ENCODE measurements at regions not wholly inside any gene's neighbourhood (a gene's known extent, or its start where the extent isn't known, plus 50 kb on each side); places are given as distances from the start of the nearest gene placed in this dataset.

DNA sequence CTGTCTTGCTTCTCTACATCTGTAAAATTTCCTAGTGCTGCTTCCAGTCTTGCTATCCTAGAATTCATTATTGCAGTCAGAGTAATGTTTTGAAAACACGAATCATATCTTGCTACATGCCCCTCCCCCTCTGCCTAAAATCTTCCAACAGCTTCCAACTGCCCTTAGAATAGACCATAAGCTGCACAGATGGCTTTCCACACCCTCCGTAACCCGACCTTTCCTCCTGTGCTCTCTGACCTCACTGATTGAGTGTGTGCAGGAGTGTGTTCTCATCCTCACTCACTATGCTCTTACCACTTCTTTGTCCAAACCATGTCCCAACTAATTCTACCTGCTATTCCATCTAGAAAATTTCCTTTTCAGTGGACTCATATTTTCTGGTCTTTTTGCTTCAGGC lies 121.2 kb upstream of the ANKRD1 start:
- H3K27ac ChIP-seq (ENCODE audit: low read depth, low read length), result no peak overlapping the region
- Mint-ChIP-seq H3K27ac (no peak overlapping the region), H3K27me3 (peaks cover 0 to 24% of the 10 kb centered on the region in 2 donors), H3K4me3 (no peak overlapping the region), H3K4me1 (no peaks in the 10 kb centered on the region), H3K36me3 (peaks cover 0 to 2% (median 0%) of the 10 kb centered on the region in 3 donors), H3K9me3 (no peaks in the 10 kb centered on the region)
- POLR2A ChIA-PET, result no interaction called here
- no peak for DNase-seq
- CTCF ChIA-PET, result no interaction called here
- no peaks in the 10 kb centered on the region for H3K4me1 ChIP-seq (ENCODE audit: insufficient read depth, low read length)
- H3K36me3 ChIP-seq (ENCODE audit: insufficient read depth, low read length), result no peaks in the 10 kb centered on the region
- no peaks in the 10 kb centered on the region for H3K9me3 ChIP-seq (ENCODE audit: low read length)
- no peaks in the 10 kb centered on the region for H3K27me3 ChIP-seq (ENCODE audit: insufficient read depth, low read length, poor library complexity, severe bottlenecking)
- H3K4me3 ChIP-seq (ENCODE audit: low read length), result no peak overlapping the region

DNA sequence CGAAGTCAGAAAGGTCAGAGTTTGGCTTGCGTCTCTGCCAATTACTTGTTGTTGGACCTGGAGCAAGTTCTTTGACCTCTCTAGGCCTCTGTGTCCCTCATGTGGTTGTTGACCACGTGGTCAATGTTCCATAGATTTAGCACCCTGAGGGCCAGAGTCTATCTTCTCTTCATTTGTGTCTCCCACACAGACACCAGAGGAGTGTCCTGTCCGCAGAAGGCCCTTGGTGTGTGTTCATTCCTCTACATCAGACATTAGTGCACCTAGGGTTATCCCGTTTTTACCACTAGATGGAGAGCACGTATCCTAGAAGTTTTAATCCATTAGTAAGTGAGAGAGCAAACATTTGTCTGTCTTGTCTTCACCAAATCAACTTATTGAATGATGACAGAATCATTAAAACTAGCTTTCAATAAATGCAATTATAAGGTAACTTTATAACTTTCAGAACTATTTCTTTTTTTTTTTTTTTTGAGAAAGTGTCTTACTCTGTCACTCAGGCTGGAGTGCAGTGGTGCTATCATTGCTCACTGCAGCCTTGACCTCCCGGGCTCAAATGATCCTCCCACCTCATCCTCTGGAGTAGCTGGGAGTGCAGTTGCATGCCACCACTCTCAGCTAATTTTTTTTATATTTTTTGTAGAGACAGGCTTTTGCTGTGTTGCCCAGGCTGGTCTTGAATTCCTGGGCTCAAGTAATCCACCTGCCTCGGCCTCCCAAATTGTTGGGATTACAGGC lies 122.5 kb upstream of the ANKRD1 start:
- Mint-ChIP-seq H3K27ac (no peak overlapping the region), H3K36me3 (peaks cover 0 to 2% (median 0%) of the 10 kb centered on the region in 3 donors), H3K4me1 (peaks cover 0 to under 1% (median 0%) of the 10 kb centered on the region in 3 donors), H3K4me3 (no peak overlapping the region), H3K9me3 (no peaks in the 10 kb centered on the region), H3K27me3 (peaks cover 1 to 24% of the 10 kb centered on the region in 2 donors)
- H3K4me1 ChIP-seq (ENCODE audit: insufficient read depth, low read length), result no peaks in the 10 kb centered on the region
- H3K27ac ChIP-seq (ENCODE audit: low read depth, low read length), result no peak overlapping the region
- H3K27me3 ChIP-seq (ENCODE audit: insufficient read depth, low read length, poor library complexity, severe bottlenecking), result no peaks in the 10 kb centered on the region
- no peak overlapping the region for H3K4me3 ChIP-seq (ENCODE audit: low read length)
- ChIA-PET CTCF (interaction anchor here (0.9 kb wide), 1 partner anchor 208 kb away, joined by 3 read pairs; no protein-coding TSS in a partner anchor), POLR2A (no interaction called here)
- no peaks in the 10 kb centered on the region for H3K9me3 ChIP-seq (ENCODE audit: low read length)
- no peaks in the 10 kb centered on the region for H3K36me3 ChIP-seq (ENCODE audit: insufficient read depth, low read length)
- no peak for DNase-seq

DNA sequence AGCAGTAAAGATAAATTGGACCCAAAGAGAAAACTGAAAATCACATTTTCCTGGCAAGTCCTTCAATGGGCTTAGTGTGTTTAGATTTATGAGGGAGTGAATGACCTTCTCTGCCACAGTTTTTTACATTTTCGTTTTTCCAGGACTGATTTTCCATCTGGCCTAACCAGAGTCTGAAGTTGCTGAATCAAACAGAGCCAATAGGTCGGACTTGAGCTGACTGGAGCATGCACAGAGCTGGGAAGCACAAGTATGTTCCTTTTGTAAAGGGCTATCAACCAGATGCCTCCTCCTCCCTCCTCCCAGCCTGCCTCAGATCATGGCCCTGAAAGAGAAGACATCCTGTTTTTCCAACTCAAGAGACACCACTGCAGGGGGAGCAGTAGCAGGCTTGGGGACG lies 126.0 kb upstream of the ANKRD1 start:
- Histone ChIP-seq H3K4me3 (ENCODE audit: low read length) (no peak overlapping the region), H3K9me3 (ENCODE audit: low read length) (no peaks in the 10 kb centered on the region), H3K36me3 (ENCODE audit: insufficient read depth, low read length) (no peaks in the 10 kb centered on the region), H3K27me3 (ENCODE audit: insufficient read depth, low read length, poor library complexity, severe bottlenecking) (no peaks in the 10 kb centered on the region), H3K4me1 (ENCODE audit: insufficient read depth, low read length) (no peaks in the 10 kb centered on the region), H3K27ac (ENCODE audit: low read depth, low read length) (no peak overlapping the region)
- ChIA-PET CTCF (no interaction called here), POLR2A (no interaction called here)
- Mint-ChIP-seq H3K27ac (no peak overlapping the region), H3K9me3 (no peaks in the 10 kb centered on the region), H3K36me3 (no peaks in the 10 kb centered on the region), H3K4me1 (peaks cover 0 to 2% (median 0%) of the 10 kb centered on the region in 3 donors), H3K27me3 (peaks cover 7 to 30% of the 10 kb centered on the region in 2 donors), H3K4me3 (no peak overlapping the region)
- DNase-seq, result no peak

DNA sequence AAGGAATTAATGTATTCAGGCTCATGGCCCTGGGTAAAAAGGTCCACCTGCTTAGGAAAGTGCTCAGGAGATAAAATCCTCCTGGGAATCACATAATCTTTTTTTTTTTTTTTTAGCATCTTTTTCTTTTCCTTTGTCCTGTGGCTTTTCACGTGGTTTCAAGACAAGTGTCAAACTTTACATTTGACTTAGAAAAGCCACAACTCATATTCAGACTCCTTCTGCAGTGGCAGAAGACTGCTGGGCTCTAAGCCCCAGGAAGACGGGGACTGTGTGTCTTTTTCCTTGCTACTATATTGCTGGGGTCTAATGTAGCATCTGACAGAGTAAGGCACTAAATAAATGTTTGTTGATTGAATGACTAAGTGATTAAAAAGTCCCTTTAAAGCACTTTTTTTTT lies 127.5 kb upstream of the ANKRD1 start:
- H3K4me3 Mint-ChIP-seq, result no peak overlapping the region
- H3K36me3 Mint-ChIP-seq, result no peaks in the 10 kb centered on the region
- H3K27ac ChIP-seq (ENCODE audit: low read depth, low read length), result no peak overlapping the region
- DNase-seq, result no peak
- no peaks in the 10 kb centered on the region for H3K4me1 ChIP-seq (ENCODE audit: insufficient read depth, low read length)
- CTCF ChIA-PET, result no interaction called here
- H3K27me3 Mint-ChIP-seq, result peaks cover 9 to 28% of the 10 kb centered on the region in 2 donors
- no peaks in the 10 kb centered on the region for H3K9me3 ChIP-seq (ENCODE audit: low read length)
- no peaks in the 10 kb centered on the region for H3K27me3 ChIP-seq (ENCODE audit: insufficient read depth, low read length, poor library complexity, severe bottlenecking)
- no peaks in the 10 kb centered on the region for H3K9me3 Mint-ChIP-seq
- POLR2A ChIA-PET, result no interaction called here
- H3K27ac Mint-ChIP-seq, result no peak overlapping the region
- no peak overlapping the region for H3K4me3 ChIP-seq (ENCODE audit: low read length)
- H3K36me3 ChIP-seq (ENCODE audit: insufficient read depth, low read length), result no peaks in the 10 kb centered on the region
- H3K4me1 Mint-ChIP-seq, result peaks cover 0 to 2% (median 0%) of the 10 kb centered on the region in 3 donors

DNA sequence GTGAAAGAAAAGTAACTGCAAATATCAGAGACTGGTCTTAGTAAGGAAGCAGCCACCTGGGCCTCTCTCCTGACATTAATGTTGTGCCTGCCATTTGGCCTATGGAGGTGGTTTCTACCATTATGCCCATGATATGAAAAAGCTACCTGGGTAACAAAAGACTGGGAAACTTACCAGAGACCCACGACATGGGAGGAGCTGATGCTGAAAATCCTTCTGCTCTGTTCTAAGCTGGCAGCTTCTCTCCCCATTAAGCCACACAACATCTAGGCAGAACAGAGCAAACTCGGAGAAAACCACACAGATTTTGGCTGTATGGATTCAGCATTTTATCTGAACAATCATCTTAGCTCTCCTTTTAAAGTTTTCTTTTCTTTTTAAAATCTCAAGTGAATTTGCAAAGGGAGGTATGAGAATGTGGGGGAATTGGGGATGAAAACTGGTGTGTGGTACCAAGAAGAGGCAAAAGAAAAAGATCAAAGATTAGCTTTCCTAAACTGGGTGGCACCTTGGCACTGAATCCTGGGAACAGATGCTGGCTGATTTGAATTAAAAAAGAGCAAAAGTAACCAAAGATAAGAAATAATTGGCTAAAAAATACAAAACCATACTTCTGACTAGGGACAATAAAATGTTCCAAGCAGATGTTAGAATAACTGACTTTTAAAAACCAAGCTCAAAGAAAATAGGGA lies 128.6 kb upstream of the ANKRD1 start:
- H3K9me3 ChIP-seq (ENCODE audit: low read length), result no peaks in the 10 kb centered on the region
- no peaks in the 10 kb centered on the region for H3K27me3 ChIP-seq (ENCODE audit: insufficient read depth, low read length, poor library complexity, severe bottlenecking)
- ChIA-PET CTCF (interaction anchor here (1.9 kb wide), 1 partner anchor 15 kb away, joined by 4 read pairs; no protein-coding TSS in a partner anchor), POLR2A (no interaction called here)
- H3K36me3 Mint-ChIP-seq, result no peaks in the 10 kb centered on the region
- H3K9me3 Mint-ChIP-seq, result no peaks in the 10 kb centered on the region
- no peak for DNase-seq
- H3K4me3 Mint-ChIP-seq, result no peak overlapping the region
- no peak overlapping the region for H3K27ac Mint-ChIP-seq
- H3K4me1 Mint-ChIP-seq, result peaks cover 0 to 2% (median 0%) of the 10 kb centered on the region in 3 donors
- H3K27me3 Mint-ChIP-seq, result peaks cover 9 to 26% of the 10 kb centered on the region in 2 donors
- H3K36me3 ChIP-seq (ENCODE audit: insufficient read depth, low read length), result no peaks in the 10 kb centered on the region
- H3K4me3 ChIP-seq (ENCODE audit: low read length), result no peak overlapping the region
- H3K27ac ChIP-seq (ENCODE audit: low read depth, low read length), result no peak overlapping the region
- no peaks in the 10 kb centered on the region for H3K4me1 ChIP-seq (ENCODE audit: insufficient read depth, low read length)

DNA sequence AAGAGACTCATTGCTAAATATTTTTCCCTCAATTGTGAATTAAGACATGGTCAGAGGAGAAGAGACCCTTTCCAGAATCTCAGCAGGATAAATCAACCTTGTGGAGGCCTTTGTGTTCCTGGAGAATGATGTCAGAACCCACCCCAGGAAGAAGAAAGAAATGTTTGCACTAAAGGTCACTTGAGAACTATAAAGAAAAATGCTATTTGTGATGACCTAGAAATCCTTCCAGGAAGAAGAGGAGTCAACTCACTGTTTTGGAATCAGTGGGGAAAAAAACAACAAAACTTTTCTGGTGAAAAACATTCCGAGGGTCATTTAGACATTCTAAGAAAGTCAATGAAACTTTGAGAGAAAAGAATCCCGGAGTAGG lies 129.1 kb upstream of the ANKRD1 start:
- Mint-ChIP-seq H3K27ac (no peak overlapping the region), H3K27me3 (peaks cover 9 to 21% of the 10 kb centered on the region in 2 donors), H3K4me3 (no peak overlapping the region), H3K36me3 (no peaks in the 10 kb centered on the region), H3K9me3 (no peaks in the 10 kb centered on the region), H3K4me1 (peaks cover 0 to 2% (median 0%) of the 10 kb centered on the region in 3 donors)
- Histone ChIP-seq H3K27ac (ENCODE audit: low read depth, low read length) (no peak overlapping the region), H3K36me3 (ENCODE audit: insufficient read depth, low read length) (no peaks in the 10 kb centered on the region), H3K9me3 (ENCODE audit: low read length) (no peaks in the 10 kb centered on the region), H3K4me1 (ENCODE audit: insufficient read depth, low read length) (no peaks in the 10 kb centered on the region), H3K4me3 (ENCODE audit: low read length) (no peak overlapping the region), H3K27me3 (ENCODE audit: insufficient read depth, low read length, poor library complexity, severe bottlenecking) (no peaks in the 10 kb centered on the region)
- no peak for DNase-seq
- ChIA-PET POLR2A (no interaction called here), CTCF (interaction anchor here (1.9 kb wide), 1 partner anchor 16 kb away, joined by 4 read pairs; no protein-coding TSS in a partner anchor)

DNA sequence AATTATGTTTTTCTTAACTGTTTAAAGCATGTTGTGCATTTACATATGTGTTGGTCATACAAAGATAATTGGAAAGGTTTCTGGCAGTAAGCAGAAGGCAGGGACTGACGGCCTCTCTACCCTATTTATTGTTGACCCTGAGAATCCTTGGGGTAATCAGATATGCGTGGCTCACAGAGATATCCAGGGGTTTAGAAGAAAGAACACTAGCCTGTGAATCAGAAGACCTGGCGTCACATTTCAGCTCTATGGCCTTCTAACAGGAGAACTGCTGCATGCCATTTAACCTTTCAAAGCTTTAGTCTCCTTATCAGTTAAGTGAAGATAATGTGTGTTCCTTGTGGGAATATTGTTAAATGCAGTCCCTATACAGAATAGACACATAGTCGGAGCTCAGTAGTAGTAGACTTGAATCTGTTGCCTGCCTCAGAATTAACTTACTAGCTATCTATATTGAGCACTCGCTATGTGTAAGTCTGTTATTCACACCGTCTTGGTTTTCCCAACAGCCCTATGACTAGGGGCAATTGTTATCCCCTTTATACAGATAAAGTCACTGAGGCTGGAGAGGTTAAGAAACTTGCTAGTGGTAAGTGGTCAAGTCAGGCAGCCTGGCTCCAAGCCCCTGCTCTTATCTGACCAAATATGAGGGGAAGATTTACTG lies 129.6 kb upstream of the ANKRD1 start:
- no peaks in the 10 kb centered on the region for H3K9me3 Mint-ChIP-seq
- POLR2A ChIA-PET, result no interaction called here

DNA sequence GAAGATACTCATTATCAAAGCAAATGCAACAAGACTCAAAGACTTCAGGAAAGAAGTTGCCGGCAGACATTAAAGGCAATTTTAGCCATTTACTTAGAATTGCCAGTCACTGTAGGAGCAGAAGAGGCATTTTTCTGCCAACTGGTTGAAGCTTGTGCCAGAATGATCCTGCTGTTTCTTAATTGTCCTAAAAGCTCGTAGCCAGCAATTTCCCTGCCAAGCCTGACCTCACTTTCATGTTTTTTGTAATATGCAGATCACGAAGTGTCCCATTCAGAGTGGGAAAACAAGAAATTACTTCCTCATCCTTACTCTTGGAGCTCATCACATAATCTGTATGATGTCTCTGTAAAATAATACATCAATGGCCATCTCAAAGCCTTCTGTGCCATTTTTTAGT lies 130.9 kb upstream of the ANKRD1 start:
- no peak overlapping the region for H3K4me3 ChIP-seq (ENCODE audit: low read length)
- POLR2A ChIA-PET, result interaction anchor here (0.9 kb wide), 1 partner anchor 112 kb away, joined by 3 read pairs; no protein-coding TSS in a partner anchor
- Mint-ChIP-seq H3K4me3 (no peak overlapping the region), H3K27ac (no peak overlapping the region), H3K36me3 (no peaks in the 10 kb centered on the region), H3K4me1 (peaks cover 0 to 2% (median 0%) of the 10 kb centered on the region in 3 donors), H3K9me3 (no peaks in the 10 kb centered on the region), H3K27me3 (peaks cover 8 to 9% of the 10 kb centered on the region in 2 donors)
- H3K9me3 ChIP-seq (ENCODE audit: low read length), result no peaks in the 10 kb centered on the region
- H3K36me3 ChIP-seq (ENCODE audit: insufficient read depth, low read length), result no peaks in the 10 kb centered on the region
- no peaks in the 10 kb centered on the region for H3K4me1 ChIP-seq (ENCODE audit: insufficient read depth, low read length)
- H3K27ac ChIP-seq (ENCODE audit: low read depth, low read length), result no peak overlapping the region
- H3K27me3 ChIP-seq (ENCODE audit: insufficient read depth, low read length, poor library complexity, severe bottlenecking), result no peaks in the 10 kb centered on the region
- CTCF ChIA-PET, result interaction anchor here (1.3 to 1.9 kb wide), 2 partner anchors 46 to 199 kb away, joined by 3 to 4 read pairs; no protein-coding TSS in a partner anchor
- no peak for DNase-seq

More for the DNA sequence above, 129.6 kb upstream of the ANKRD1 start:
- H3K9me3 ChIP-seq (ENCODE audit: low read length), result no peaks in the 10 kb centered on the region
- no peak overlapping the region for H3K4me3 Mint-ChIP-seq
- no peak overlapping the region for H3K27ac Mint-ChIP-seq
- no peaks in the 10 kb centered on the region for H3K36me3 Mint-ChIP-seq
- DNase-seq, result no peak
- CTCF ChIA-PET, result interaction anchor here (1.3 to 1.9 kb wide), 3 partner anchors 17 to 200 kb away, joined by 3 to 4 read pairs (median 4); no protein-coding TSS in a partner anchor
- no peak overlapping the region for H3K4me3 ChIP-seq (ENCODE audit: low read length)
- no peaks in the 10 kb centered on the region for H3K36me3 ChIP-seq (ENCODE audit: insufficient read depth, low read length)
- no peaks in the 10 kb centered on the region for H3K27me3 ChIP-seq (ENCODE audit: insufficient read depth, low read length, poor library complexity, severe bottlenecking)
- H3K27ac ChIP-seq (ENCODE audit: low read depth, low read length), result no peak overlapping the region
- H3K4me1 ChIP-seq (ENCODE audit: insufficient read depth, low read length), result no peaks in the 10 kb centered on the region
- H3K27me3 Mint-ChIP-seq, result peaks cover 9 to 19% of the 10 kb centered on the region in 2 donors
- H3K4me1 Mint-ChIP-seq, result peaks cover 0 to 2% (median 0%) of the 10 kb centered on the region in 3 donors

Data from CD8-positive, alpha-beta memory T cell (primary cell).